WTC11 (cell line): ENCODE measurements at regions not wholly inside any gene's neighbourhood (a gene's known extent, or its start where the extent isn't known, plus 50 kb on each side); places are given as distances from the start of the nearest gene placed in this dataset.

Source experiments
- ATAC-seq: fragments of 200-7000 bp; cut with Tn5 transposase; 2 replicates; pipeline ENCODE4 v1.10.0; 2021; ENCODE audit warnings: mild to moderate bottlenecking, moderate library complexity
- CTCF ChIA-PET: fragments of 300-600 bp; sonication (Branson Sonifier 250); formaldehyde crosslinking; loops from one replicate; lab custom pipeline; 2021; ENCODE audit warnings: antibody characterized with exemption; lab: Charles Lee
- POLR2A ChIA-PET: fragments of 350-600 bp; sonication (Branson Sonifier 250); formaldehyde crosslinking; loops from one replicate; lab custom pipeline; 2021; ENCODE audit warnings: antibody characterized with exemption; lab: Charles Lee
- DNase-seq: peaks from one replicate; pipeline ENCODE4 v3.0.0; 2021; ENCODE audit warnings: low spot score
- H3K27ac Mint-ChIP-seq: 2 replicates; pipeline ENCODE4 v1.8.0; 2021; ENCODE audit warnings: mixed read lengths
- H3K27me3 Mint-ChIP-seq: 2 replicates; pipeline ENCODE4 v1.8.0; 2021; ENCODE audit warnings: low read depth, mild to moderate bottlenecking, moderate library complexity, mixed read lengths
- H3K36me3 Mint-ChIP-seq: 2 replicates; pipeline ENCODE4 v1.8.0; 2021; ENCODE audit warnings: mixed read lengths
- H3K4me1 Mint-ChIP-seq: 2 replicates; pipeline ENCODE4 v1.8.0; 2022; ENCODE audit warnings: mixed read lengths
- H3K4me3 Mint-ChIP-seq: 2 replicates; pipeline ENCODE4 v1.8.0; 2021; ENCODE audit warnings: mild to moderate bottlenecking, moderate library complexity, mixed read lengths
- H3K9me3 Mint-ChIP-seq: 2 replicates; pipeline ENCODE4 v1.8.0; 2021; ENCODE audit warnings: mixed read lengths
- ATF1 ChIP-seq: sonication (generic); formaldehyde crosslinking; IDR thresholded peaks from 2 replicates; pipeline ENCODE4 v1.8.1; 2023; ENCODE audit warnings: mild to moderate bottlenecking, moderate library complexity, missing genetic modification reagents
- CBFB ChIP-seq: sonication (generic); formaldehyde crosslinking; IDR thresholded peaks from 2 replicates; pipeline ENCODE4 v1.8.1; 2022; ENCODE audit warnings: mild to moderate bottlenecking, low read depth, missing genetic modification reagents
- ESRRA ChIP-seq: sonication (generic); formaldehyde crosslinking; IDR thresholded peaks from 2 replicates; pipeline ENCODE4 v1.8.1; 2022; ENCODE audit warnings: mild to moderate bottlenecking, missing genetic modification reagents, borderline replicate concordance
- FOXK1 ChIP-seq: sonication (generic); formaldehyde crosslinking; IDR thresholded peaks from 2 replicates; pipeline ENCODE4 v1.8.0; 2022; ENCODE audit warnings: mild to moderate bottlenecking, moderate library complexity, missing genetic modification reagents
- GABPB1 ChIP-seq: sonication (generic); formaldehyde crosslinking; IDR thresholded peaks from 2 replicates; pipeline ENCODE4 v1.8.1; 2023; ENCODE audit warnings: mild to moderate bottlenecking, missing genetic modification reagents
- MXD4 ChIP-seq: fragments of 250-450 bp; sonication (Bioruptor Pico); IDR thresholded peaks from 2 replicates; pipeline ENCODE4 v1.8.0; 2021; ENCODE audit warnings: mild to moderate bottlenecking, moderate library complexity, borderline replicate concordance
- NR1H2 ChIP-seq: sonication (generic); formaldehyde crosslinking; IDR thresholded peaks from 2 replicates; pipeline ENCODE4 v1.9.0; 2021; ENCODE audit warnings: mild to moderate bottlenecking, moderate library complexity, missing genetic modification reagents
- NR3C1 ChIP-seq: sonication (generic); formaldehyde crosslinking; conservative IDR thresholded peaks from 2 replicates; pipeline ENCODE4 v1.8.1; 2023; ENCODE audit warnings: low read depth, mild to moderate bottlenecking, missing genetic modification reagents
- TCF7 ChIP-seq: sonication (generic); formaldehyde crosslinking; IDR thresholded peaks from 2 replicates; pipeline ENCODE4 v1.8.0; 2022; ENCODE audit warnings: mild to moderate bottlenecking, low read depth, missing genetic modification reagents, moderate library complexity
- TP53 ChIP-seq: sonication (generic); formaldehyde crosslinking; IDR thresholded peaks from 2 replicates; pipeline ENCODE4 v1.8.1; 2023; ENCODE audit warnings: mild to moderate bottlenecking, missing genetic modification reagents
- ZNF138 ChIP-seq: sonication (generic); formaldehyde crosslinking; conservative IDR thresholded peaks from 2 replicates; pipeline ENCODE4 v1.8.1; 2022; ENCODE audit warnings: mild to moderate bottlenecking, moderate library complexity, missing genetic modification reagents
- ZNF232 ChIP-seq: sonication (generic); formaldehyde crosslinking; IDR thresholded peaks from 2 replicates; pipeline ENCODE4 v1.8.0; 2022; ENCODE audit warnings: mild to moderate bottlenecking, missing genetic modification reagents
- TF ChIP-seq, protein P1 (sequence below): fragments of 250-450 bp; sonication (Bioruptor Pico); IDR thresholded peaks from 2 replicates; pipeline ENCODE4 v1.9.0; 2021; ENCODE audit warnings: mild to moderate bottlenecking
- TF ChIP-seq, protein P2 (sequence below): fragments of 250-450 bp; sonication (Bioruptor Pico); IDR thresholded peaks from 2 replicates; pipeline ENCODE4 v2.1.2; 2022; ENCODE audit warnings: mild to moderate bottlenecking, moderate library complexity
- TF ChIP-seq, protein P3 (sequence below): fragments of 250-450 bp; sonication (Bioruptor Pico); IDR thresholded peaks from 2 replicates; pipeline ENCODE4 v1.9.0; 2021; ENCODE audit warnings: mild to moderate bottlenecking
- TF ChIP-seq, protein P4 (sequence below): sonication (generic); formaldehyde crosslinking; IDR thresholded peaks from 2 replicates; pipeline ENCODE4 v1.8.1; 2022; ENCODE audit warnings: mild to moderate bottlenecking, moderate library complexity, missing genetic modification reagents
- TF ChIP-seq, protein P5 (sequence below): fragments of 250-450 bp; sonication (Bioruptor Pico); IDR thresholded peaks from 2 replicates; pipeline ENCODE4 v1.8.0; 2021; ENCODE audit warnings: mild to moderate bottlenecking
- TF ChIP-seq, protein P6 (sequence below): sonication (generic); formaldehyde crosslinking; IDR thresholded peaks from 2 replicates; pipeline ENCODE4 v1.8.1; 2023; ENCODE audit warnings: mild to moderate bottlenecking, moderate library complexity, missing genetic modification reagents
- TF ChIP-seq, protein P7 (sequence below): sonication (generic); formaldehyde crosslinking; IDR thresholded peaks from 2 replicates; pipeline ENCODE4 v1.8.1; 2023; ENCODE audit warnings: mild to moderate bottlenecking, missing genetic modification reagents, moderate library complexity
- TF ChIP-seq, protein P8 (sequence below): sonication (generic); formaldehyde crosslinking; IDR thresholded peaks from 2 replicates; pipeline ENCODE4 v1.8.0; 2023; ENCODE audit warnings: mild to moderate bottlenecking, missing genetic modification reagents

DNA sequence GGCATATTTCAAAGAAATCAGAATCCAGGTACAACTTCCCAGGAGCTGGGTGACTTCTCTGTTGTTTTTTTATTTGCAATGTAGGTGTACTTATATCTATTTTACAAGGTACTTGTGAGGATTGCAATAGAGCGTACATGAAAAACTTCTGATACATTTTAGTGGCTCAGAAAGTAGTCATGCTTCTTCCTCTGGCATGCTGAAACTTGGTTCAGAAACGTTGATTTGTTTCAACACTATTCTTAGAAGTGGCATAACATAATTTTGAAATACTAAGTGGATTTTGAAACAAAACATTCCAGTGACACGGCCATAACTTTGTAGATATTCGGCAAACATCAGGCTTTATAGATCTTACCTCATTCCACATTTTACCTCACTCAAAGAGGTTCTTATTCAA, 79.8 kb upstream of the NLGN4Y start:
- no peak for ATAC-seq
- no peak for DNase-seq
- TF ChIP-seq FOXK1 (CRISPR knock-in tag) (no peak), ATF1 (CRISPR knock-in tag) (no peak), GABPB1 (CRISPR knock-in tag) (no peak), NR1H2 (CRISPR knock-in tag) (no peak), TCF7 (CRISPR knock-in tag) (no peak), ZNF232 (CRISPR knock-in tag) (no peak), CBFB (CRISPR knock-in tag) (no peak), ESRRA (no peak), MXD4 (no peak)
- TF ChIP-seq, protein P1, sequence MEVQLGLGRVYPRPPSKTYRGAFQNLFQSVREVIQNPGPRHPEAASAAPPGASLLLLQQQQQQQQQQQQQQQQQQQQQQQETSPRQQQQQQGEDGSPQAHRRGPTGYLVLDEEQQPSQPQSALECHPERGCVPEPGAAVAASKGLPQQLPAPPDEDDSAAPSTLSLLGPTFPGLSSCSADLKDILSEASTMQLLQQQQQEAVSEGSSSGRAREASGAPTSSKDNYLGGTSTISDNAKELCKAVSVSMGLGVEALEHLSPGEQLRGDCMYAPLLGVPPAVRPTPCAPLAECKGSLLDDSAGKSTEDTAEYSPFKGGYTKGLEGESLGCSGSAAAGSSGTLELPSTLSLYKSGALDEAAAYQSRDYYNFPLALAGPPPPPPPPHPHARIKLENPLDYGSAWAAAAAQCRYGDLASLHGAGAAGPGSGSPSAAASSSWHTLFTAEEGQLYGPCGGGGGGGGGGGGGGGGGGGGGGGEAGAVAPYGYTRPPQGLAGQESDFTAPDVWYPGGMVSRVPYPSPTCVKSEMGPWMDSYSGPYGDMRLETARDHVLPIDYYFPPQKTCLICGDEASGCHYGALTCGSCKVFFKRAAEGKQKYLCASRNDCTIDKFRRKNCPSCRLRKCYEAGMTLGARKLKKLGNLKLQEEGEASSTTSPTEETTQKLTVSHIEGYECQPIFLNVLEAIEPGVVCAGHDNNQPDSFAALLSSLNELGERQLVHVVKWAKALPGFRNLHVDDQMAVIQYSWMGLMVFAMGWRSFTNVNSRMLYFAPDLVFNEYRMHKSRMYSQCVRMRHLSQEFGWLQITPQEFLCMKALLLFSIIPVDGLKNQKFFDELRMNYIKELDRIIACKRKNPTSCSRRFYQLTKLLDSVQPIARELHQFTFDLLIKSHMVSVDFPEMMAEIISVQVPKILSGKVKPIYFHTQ (CRISPR knock-in tag) = no peak
- no peaks in the 10 kb centered on the region for H3K4me1 Mint-ChIP-seq
- no peaks in the 10 kb centered on the region for H3K36me3 Mint-ChIP-seq
- CTCF ChIA-PET = no interaction called here
- H3K27ac Mint-ChIP-seq = no peak overlapping the region
- H3K9me3 Mint-ChIP-seq = 0 out of 2 replicates have a peak, but pooled peaks cover under 1% of the 10 kb centered on the region
- H3K4me3 Mint-ChIP-seq = no peak overlapping the region
- no peaks in the 10 kb centered on the region for H3K27me3 Mint-ChIP-seq
- POLR2A ChIA-PET = no interaction called here

DNA sequence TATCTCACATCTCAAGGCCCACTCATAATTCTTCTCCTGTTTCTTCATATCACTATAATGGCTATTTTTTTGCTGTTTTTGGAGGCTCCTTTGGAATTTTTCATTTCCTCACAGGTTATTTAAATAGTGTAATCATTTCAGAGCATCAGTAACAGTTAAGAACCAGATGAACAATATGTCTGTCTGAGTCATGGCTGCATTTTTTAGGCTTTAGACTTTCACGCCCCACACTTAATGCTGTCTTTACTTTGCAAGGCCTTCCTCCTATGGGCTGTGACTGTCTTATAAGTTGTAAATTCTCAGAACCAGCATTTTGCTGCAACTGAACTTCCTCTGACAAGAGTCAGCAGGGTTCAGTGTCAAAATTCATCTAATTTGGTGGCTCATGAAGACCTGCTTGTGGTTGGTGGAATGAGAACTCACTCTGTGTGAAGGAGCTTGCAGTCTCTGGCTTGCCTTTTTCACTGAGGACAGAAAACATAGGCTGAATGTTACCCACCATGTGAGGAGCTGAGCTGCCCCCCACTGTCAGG, 56.1 kb upstream of the NLGN4Y start:
- Mint-ChIP-seq H3K9me3 (no peaks in the 10 kb centered on the region), H3K27me3 (no peaks in the 10 kb centered on the region), H3K36me3 (no peaks in the 10 kb centered on the region), H3K4me3 (no peak overlapping the region), H3K4me1 (peaks cover 50% of the 10 kb centered on the region), H3K27ac (no peak overlapping the region)
- ATAC-seq (no peak), DNase-seq (no peak)
- TF ChIP-seq ZNF138 (CRISPR knock-in tag) (no peak), NR3C1 (no peak)
- ChIA-PET POLR2A (no interaction called here), CTCF (no interaction called here)

DNA sequence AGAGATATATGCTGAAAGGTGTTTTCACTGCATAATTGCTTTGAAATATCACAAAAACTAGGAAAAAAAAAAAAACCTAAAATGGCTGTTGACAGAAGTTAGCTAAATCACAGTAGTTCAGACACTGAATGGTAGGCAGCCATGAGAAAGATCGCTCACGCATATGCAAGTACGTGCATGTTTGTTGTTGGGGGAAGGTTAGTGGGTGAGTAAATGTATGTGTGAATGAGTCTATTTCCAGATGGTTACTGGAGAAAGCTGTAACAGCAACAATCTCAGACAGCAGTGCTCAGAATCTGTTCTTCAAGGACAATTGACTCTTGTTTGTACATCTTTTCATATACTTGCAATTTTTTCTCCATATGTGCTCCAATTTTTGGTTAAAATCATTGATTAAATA, 51.9 kb upstream of the NLGN4Y start:
- Mint-ChIP-seq H3K36me3 (peaks cover 11% of the 10 kb centered on the region; the same call in 1 of the 2 replicates), H3K9me3 (peaks cover 19% of the 10 kb centered on the region), H3K27ac (no peak overlapping the region), H3K4me3 (no peak overlapping the region), H3K27me3 (no peaks in the 10 kb centered on the region; the same call in 1 of the 2 replicates), H3K4me1 (peaks cover 18% of the 10 kb centered on the region)
- ATAC-seq = no peak
- CTCF ChIA-PET = no interaction called here
- POLR2A ChIA-PET = no interaction called here
- no peak for DNase-seq
- no peak for TF ChIP-seq TP53 (CRISPR knock-in tag)
- TF ChIP-seq, protein P2, sequence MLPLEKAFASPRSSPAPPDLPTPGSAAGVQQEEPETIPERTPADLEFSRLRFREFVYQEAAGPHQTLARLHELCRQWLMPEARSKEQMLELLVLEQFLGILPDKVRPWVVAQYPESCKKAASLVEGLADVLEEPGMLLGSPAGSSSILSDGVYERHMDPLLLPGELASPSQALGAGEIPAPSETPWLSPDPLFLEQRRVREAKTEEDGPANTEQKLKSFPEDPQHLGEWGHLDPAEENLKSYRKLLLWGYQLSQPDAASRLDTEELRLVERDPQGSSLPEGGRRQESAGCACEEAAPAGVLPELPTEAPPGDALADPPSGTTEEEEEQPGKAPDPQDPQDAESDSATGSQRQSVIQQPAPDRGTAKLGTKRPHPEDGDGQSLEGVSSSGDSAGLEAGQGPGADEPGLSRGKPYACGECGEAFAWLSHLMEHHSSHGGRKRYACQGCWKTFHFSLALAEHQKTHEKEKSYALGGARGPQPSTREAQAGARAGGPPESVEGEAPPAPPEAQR (CRISPR knock-in tag) = no peak
- TF ChIP-seq, protein P3, sequence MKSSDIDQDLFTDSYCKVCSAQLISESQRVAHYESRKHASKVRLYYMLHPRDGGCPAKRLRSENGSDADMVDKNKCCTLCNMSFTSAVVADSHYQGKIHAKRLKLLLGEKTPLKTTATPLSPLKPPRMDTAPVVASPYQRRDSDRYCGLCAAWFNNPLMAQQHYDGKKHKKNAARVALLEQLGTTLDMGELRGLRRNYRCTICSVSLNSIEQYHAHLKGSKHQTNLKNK (CRISPR knock-in tag) = no peak
- TF ChIP-seq, protein P4, sequence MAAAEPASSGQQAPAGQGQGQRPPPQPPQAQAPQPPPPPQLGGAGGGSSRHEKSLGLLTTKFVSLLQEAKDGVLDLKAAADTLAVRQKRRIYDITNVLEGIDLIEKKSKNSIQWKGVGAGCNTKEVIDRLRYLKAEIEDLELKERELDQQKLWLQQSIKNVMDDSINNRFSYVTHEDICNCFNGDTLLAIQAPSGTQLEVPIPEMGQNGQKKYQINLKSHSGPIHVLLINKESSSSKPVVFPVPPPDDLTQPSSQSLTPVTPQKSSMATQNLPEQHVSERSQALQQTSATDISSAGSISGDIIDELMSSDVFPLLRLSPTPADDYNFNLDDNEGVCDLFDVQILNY = no peak
- TF ChIP-seq, protein P5, sequence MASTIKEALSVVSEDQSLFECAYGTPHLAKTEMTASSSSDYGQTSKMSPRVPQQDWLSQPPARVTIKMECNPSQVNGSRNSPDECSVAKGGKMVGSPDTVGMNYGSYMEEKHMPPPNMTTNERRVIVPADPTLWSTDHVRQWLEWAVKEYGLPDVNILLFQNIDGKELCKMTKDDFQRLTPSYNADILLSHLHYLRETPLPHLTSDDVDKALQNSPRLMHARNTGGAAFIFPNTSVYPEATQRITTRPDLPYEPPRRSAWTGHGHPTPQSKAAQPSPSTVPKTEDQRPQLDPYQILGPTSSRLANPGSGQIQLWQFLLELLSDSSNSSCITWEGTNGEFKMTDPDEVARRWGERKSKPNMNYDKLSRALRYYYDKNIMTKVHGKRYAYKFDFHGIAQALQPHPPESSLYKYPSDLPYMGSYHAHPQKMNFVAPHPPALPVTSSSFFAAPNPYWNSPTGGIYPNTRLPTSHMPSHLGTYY (CRISPR knock-in tag) = no peak
- TF ChIP-seq, protein P6, sequence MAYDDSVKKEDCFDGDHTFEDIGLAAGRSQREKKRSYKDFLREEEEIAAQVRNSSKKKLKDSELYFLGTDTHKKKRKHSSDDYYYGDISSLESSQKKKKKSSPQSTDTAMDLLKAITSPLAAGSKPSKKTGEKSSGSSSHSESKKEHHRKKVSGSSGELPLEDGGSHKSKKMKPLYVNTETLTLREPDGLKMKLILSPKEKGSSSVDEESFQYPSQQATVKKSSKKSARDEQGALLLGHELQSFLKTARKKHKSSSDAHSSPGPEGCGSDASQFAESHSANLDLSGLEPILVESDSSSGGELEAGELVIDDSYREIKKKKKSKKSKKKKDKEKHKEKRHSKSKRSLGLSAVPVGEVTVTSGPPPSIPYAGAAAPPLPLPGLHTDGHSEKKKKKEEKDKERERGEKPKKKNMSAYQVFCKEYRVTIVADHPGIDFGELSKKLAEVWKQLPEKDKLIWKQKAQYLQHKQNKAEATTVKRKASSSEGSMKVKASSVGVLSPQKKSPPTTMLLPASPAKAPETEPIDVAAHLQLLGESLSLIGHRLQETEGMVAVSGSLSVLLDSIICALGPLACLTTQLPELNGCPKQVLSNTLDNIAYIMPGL (CRISPR knock-in tag) = no peak
- TF ChIP-seq, protein P7, sequence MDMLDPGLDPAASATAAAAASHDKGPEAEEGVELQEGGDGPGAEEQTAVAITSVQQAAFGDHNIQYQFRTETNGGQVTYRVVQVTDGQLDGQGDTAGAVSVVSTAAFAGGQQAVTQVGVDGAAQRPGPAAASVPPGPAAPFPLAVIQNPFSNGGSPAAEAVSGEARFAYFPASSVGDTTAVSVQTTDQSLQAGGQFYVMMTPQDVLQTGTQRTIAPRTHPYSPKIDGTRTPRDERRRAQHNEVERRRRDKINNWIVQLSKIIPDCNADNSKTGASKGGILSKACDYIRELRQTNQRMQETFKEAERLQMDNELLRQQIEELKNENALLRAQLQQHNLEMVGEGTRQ (CRISPR knock-in tag) = no peak
- TF ChIP-seq, protein P8, sequence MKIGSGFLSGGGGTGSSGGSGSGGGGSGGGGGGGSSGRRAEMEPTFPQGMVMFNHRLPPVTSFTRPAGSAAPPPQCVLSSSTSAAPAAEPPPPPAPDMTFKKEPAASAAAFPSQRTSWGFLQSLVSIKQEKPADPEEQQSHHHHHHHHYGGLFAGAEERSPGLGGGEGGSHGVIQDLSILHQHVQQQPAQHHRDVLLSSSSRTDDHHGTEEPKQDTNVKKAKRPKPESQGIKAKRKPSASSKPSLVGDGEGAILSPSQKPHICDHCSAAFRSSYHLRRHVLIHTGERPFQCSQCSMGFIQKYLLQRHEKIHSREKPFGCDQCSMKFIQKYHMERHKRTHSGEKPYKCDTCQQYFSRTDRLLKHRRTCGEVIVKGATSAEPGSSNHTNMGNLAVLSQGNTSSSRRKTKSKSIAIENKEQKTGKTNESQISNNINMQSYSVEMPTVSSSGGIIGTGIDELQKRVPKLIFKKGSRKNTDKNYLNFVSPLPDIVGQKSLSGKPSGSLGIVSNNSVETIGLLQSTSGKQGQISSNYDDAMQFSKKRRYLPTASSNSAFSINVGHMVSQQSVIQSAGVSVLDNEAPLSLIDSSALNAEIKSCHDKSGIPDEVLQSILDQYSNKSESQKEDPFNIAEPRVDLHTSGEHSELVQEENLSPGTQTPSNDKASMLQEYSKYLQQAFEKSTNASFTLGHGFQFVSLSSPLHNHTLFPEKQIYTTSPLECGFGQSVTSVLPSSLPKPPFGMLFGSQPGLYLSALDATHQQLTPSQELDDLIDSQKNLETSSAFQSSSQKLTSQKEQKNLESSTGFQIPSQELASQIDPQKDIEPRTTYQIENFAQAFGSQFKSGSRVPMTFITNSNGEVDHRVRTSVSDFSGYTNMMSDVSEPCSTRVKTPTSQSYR (CRISPR knock-in tag) = no peak
